Keratinocyte (primary cell): ENCODE measurements at regions not wholly inside any gene's neighbourhood (a gene's known extent, or its start where the extent isn't known, plus 50 kb on each side); places are given as distances from the start of the nearest gene placed in this dataset.

Source experiments
- DNase-seq: peaks from one replicate; pipeline ENCODE4 v3.0.0-alpha.2; 2011; ENCODE audit warnings: low read depth, missing footprints, low spot score
- FAIRE-seq: peaks from 2 replicates; lab custom pipeline; 2011; peaks lifted over from hg19 to GRCh38; lab: Jason Lieb, UNC
- H2AFZ ChIP-seq: 2 replicates; pipeline ENCODE4 v1.6.0; 2012; ENCODE audit warnings: low read length, control low read depth, inconsistent platforms; ENCODE audit not compliant: control insufficient read depth
- H3K27ac ChIP-seq: 2 replicates; pipeline ENCODE4 v1.5.1; 2011; ENCODE audit warnings: low read length; ENCODE audit not compliant: control insufficient read depth, insufficient read depth
- H3K27me3 ChIP-seq: 3 replicates; pipeline ENCODE4 v1.6.0; 2011; ENCODE audit warnings: low read length; ENCODE audit not compliant: control insufficient read depth, insufficient read depth; ENCODE audit errors: extremely low read depth
- H3K36me3 ChIP-seq, 2 experiments: 2 replicates in 1 of 2; 3 replicates in 1 of 2; pipeline ENCODE4 v1.5.1; 2011; ENCODE audit warnings: low read length in 2 of 2, mild to moderate bottlenecking in 1 of 2; ENCODE audit not compliant: control insufficient read depth in 2 of 2, insufficient read depth in 2 of 2; ENCODE audit errors: extremely low read depth in 1 of 2
- H3K4me1 ChIP-seq: 3 replicates; pipeline ENCODE4 v1.5.1; 2011; ENCODE audit warnings: low read length; ENCODE audit not compliant: control insufficient read depth, insufficient read depth; ENCODE audit errors: extremely low read depth
- H3K4me2 ChIP-seq: 3 replicates; pipeline ENCODE4 v1.6.0; 2011; ENCODE audit warnings: low read depth, low read length; ENCODE audit not compliant: control insufficient read depth, insufficient read depth; ENCODE audit errors: extremely low read depth
- H3K4me3 ChIP-seq, 3 experiments: fragments of 200-600 bp in 1 of 3; sonication (generic) in 1 of 3; 2 replicates in 2 of 3; 3 replicates in 1 of 3; pipeline ENCODE4 v1.5.1; 2011 to 2016; ENCODE audit warnings: low read length in 3 of 3, mild to moderate bottlenecking in 3 of 3, control low read depth in 2 of 3, inconsistent platforms in 1 of 3, low read depth in 1 of 3, mixed read lengths in 1 of 3, mixed run types in 1 of 3, moderate library complexity in 1 of 3; ENCODE audit not compliant: control insufficient read depth in 2 of 3, insufficient read depth in 2 of 3; ENCODE audit errors: extremely low read depth in 1 of 3
- H3K79me2 ChIP-seq: 2 replicates; pipeline ENCODE4 v1.6.0; 2012; ENCODE audit warnings: low read length; ENCODE audit not compliant: control insufficient read depth, insufficient read depth
- H3K9ac ChIP-seq: 3 replicates; pipeline ENCODE4 v1.6.0; 2011; ENCODE audit warnings: low read length; ENCODE audit not compliant: control insufficient read depth, insufficient read depth; ENCODE audit errors: extremely low read depth
- H3K9me1 ChIP-seq: 3 replicates; pipeline ENCODE4 v1.6.0; 2011; ENCODE audit warnings: low read length; ENCODE audit not compliant: control insufficient read depth, insufficient read depth; ENCODE audit errors: extremely low read depth
- H3K9me3 ChIP-seq: 2 replicates; pipeline ENCODE4 v1.5.1; 2012; ENCODE audit warnings: low read depth, low read length; ENCODE audit not compliant: control insufficient read depth
- H4K20me1 ChIP-seq: 3 replicates; pipeline ENCODE4 v1.6.0; 2011; ENCODE audit warnings: low read length; ENCODE audit not compliant: control insufficient read depth, insufficient read depth; ENCODE audit errors: extremely low read depth
- CTCF ChIP-seq, 3 experiments: IDR thresholded peaks in 1 of 3; conservative IDR thresholded peaks in 1 of 3; optimal IDR thresholded peaks in 1 of 3; 2 replicates in 2 of 3; 3 replicates in 1 of 3; pipeline versions ENCODE3 to v1.5.1; 2011; ENCODE audit warnings: low read length in 3 of 3, mild to moderate bottlenecking in 3 of 3, moderate library complexity in 2 of 3, control low read depth in 1 of 3, inconsistent platforms in 1 of 3; ENCODE audit not compliant: insufficient read depth in 2 of 3; ENCODE audit errors: extremely low read depth in 1 of 3
- EZH2 ChIP-seq: IDR thresholded peaks from one replicate; pipeline ENCODE4 v1.6.1; 2012; ENCODE audit warnings: inconsistent platforms, mild to moderate bottlenecking, low read length, moderate library complexity
- dilution Hi-C: fragments of 300-500 bp; cut with MboI; formaldehyde crosslinking; loops from one replicate; pipeline ENCODE4 v1.7.0; 2020; ENCODE audit warnings: low sequenced_read_pairs; ENCODE audit not compliant: extremely low pct_ligation_motif_present

- Histone ChIP-seq H2AFZ (no peak overlapping the region), H4K20me1 (no peaks in the 10 kb centered on the region), H3K4me2 (no peak overlapping the region), H3K9me3 (no peaks in the 10 kb centered on the region), H3K79me2 (no peaks in the 10 kb centered on the region), H3K27me3 (no peaks in the 10 kb centered on the region), H3K9ac (no peak overlapping the region), H3K36me3 (no peaks in the 10 kb centered on the region), H3K4me3 (no peak overlapping the region), H3K27ac (no peak overlapping the region), H3K9me1 (no peaks in the 10 kb centered on the region), H3K4me1 (no peaks in the 10 kb centered on the region)
- no peak for TF ChIP-seq EZH2
- TF ChIP-seq CTCF (optimal IDR thresholded peaks at IDR 0.05 in 1 of 3, IDR thresholded peaks at IDR 0.05 in 1 of 3, conservative IDR thresholded peaks at IDR 0.05 in 1 of 3; ENCODE audit: extremely low read depth in 1 of 3, insufficient read depth in 2 of 3, low read length in 3 of 3): no peak
- DNase-seq (no peak), FAIRE-seq (no peak)
- dilution Hi-C loops: no loop called here
These were observed 237.4 kb downstream of the OTUD1 start for GRCh38 chr10:23676296-23676695.

- Histone ChIP-seq H3K9ac (no peak overlapping the region), H3K79me2 (no peaks in the 10 kb centered on the region), H2AFZ (no peak overlapping the region), H3K4me1 (no peaks in the 10 kb centered on the region), H4K20me1 (no peaks in the 10 kb centered on the region), H3K27ac (no peak overlapping the region), H3K36me3 (no peaks in the 10 kb centered on the region), H3K9me3 (no peaks in the 10 kb centered on the region), H3K4me3 (no peak overlapping the region), H3K4me2 (no peak overlapping the region), H3K9me1 (no peaks in the 10 kb centered on the region), H3K27me3 (no peaks in the 10 kb centered on the region)
- DNase-seq (no peak), FAIRE-seq (no peak)
- dilution Hi-C loops: no loop called here
- no peak for TF ChIP-seq EZH2
- TF ChIP-seq CTCF (optimal IDR thresholded peaks at IDR 0.05 in 1 of 3, IDR thresholded peaks at IDR 0.05 in 1 of 3, conservative IDR thresholded peaks at IDR 0.05 in 1 of 3; ENCODE audit: extremely low read depth in 1 of 3, insufficient read depth in 2 of 3, low read length in 3 of 3): no peak
These were observed 247.8 kb downstream of the OTUD1 start for GRCh38 chr10:23686722-23687121.
